ENCODE measurements at regions not wholly inside any gene's neighbourhood (a gene's known extent, or its start where the extent isn't known, plus 50 kb on each side); places are given as distances from the start of the nearest gene placed in this dataset.

DNA sequence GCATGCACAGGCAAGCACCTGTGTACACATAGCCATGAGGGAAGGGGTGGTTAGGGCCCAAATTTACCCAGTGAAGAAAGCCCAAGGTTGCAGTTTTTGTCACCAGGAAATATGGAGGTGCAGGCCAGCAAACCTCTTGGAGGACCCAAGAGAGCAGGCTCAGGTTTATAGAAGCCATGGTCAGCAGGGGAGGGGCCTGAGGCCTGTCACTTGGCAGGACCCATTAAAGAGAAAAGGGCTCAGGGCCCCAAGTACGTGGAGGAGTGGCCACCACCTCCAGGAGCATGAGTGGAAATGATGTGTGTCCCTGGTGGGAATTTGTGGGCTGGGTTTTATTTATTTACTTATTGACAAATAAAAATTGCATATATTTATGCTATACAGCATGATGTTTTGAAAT is 192.9 kb downstream of the HAUS1 start:
- DNase-seq, result no peak

DNA sequence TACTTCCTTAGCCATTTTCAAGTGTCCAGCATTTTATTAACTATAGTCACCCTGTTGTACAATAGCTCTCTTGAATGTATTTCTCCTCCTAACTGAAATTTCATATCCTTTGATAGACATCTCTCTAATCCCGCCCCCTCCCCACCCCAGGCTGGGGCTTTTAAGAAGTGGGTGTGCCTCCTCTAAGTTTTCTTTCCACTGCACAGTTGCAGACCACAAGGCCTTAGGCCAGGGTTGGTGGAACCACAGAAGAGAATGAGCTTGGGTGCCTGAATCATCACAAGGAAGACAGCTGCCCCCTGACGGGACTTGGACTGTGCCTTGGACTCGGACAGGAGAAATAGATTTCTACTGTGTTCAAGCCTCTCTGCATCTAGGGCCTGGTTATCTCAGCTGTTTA is 193.4 kb downstream of the HAUS1 start:
- DNase-seq, result no peak

DNA sequence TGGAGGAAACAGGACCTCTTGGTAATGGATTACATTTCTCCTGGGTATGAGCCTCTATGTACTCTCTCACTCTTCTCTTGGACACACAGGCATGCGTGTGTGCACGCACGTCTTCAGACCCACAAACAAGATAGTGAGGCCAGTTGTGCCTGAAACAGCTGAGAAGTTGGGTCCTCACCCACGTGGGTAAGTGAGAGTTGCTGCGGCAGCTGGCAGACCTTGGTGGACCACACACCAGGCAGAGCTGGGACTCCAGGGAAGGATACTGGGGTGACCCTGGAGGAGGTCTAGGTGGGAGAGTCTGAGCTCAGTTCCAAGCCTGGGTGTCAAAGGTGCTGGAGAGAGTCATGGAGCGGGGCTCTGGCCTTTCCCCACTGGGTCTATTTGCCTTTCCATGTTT is 194.3 kb downstream of the HAUS1 start:
- DNase-seq, result no peak

DNA sequence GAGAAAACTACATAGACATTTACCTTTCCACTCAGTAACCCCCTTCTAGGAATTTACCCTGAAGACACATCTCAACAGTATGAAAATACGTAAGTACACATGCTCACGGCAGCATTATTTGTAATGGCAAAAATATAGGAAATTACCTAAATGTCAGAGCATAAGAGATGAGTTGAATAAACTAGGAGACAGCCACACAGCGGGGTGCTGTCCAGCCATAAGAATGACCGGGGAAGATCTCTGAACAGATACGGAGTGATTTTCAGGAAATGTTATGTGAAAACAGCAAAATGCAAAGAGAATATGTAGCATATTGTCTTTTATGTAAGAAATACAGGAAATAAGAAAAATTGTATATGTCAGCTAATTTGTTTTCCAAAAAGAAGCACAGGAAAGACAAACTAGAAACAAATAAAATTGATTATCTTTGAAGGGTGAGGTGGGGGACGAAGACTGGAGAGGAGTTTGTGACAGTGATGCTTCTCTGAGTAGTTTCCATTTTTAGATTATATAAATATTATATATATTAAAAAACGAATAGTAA is 195.4 kb downstream of the HAUS1 start:
- no peak for DNase-seq

DNA sequence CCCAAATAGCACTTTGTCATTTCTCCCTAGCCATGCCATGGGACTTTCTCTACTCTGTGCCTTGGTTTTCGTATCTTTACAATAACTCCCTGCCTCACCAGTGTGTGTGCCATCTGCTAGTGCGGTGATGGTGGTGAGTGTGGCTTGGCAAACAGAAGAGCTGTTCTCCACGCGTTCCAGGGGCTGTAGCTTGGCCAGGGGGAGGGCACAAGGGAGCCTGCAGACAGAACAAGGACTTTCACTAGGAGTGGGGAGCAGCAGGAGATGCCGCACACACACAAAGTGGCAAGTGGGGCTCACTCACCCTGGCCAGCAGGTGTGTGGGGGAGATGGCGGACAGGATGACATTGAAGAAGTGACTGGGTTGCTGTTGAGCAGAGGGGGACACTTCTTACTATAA is 196.9 kb downstream of the HAUS1 start:
- no peak for DNase-seq

DNA sequence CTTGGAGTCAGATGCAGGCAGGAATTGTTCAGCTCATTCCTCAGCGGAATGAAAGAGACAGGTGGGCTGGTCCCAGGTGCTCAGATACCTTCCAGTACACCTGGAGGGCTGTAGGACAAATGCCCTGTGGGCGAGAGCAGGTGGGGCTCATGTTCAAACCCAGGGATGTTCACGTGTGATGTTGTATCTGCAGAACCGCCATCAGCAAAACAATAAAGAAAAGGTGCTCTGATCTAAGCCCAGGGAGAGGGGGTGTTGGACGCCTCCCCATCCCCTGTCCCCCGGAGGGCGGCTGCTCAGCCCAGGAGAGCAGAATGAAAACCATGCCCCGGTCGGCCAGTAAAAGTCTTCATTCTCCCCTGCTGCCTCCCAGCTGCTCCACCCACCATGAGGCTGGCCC is 197.4 kb downstream of the HAUS1 start:
- DNase-seq, result no peak

DNA sequence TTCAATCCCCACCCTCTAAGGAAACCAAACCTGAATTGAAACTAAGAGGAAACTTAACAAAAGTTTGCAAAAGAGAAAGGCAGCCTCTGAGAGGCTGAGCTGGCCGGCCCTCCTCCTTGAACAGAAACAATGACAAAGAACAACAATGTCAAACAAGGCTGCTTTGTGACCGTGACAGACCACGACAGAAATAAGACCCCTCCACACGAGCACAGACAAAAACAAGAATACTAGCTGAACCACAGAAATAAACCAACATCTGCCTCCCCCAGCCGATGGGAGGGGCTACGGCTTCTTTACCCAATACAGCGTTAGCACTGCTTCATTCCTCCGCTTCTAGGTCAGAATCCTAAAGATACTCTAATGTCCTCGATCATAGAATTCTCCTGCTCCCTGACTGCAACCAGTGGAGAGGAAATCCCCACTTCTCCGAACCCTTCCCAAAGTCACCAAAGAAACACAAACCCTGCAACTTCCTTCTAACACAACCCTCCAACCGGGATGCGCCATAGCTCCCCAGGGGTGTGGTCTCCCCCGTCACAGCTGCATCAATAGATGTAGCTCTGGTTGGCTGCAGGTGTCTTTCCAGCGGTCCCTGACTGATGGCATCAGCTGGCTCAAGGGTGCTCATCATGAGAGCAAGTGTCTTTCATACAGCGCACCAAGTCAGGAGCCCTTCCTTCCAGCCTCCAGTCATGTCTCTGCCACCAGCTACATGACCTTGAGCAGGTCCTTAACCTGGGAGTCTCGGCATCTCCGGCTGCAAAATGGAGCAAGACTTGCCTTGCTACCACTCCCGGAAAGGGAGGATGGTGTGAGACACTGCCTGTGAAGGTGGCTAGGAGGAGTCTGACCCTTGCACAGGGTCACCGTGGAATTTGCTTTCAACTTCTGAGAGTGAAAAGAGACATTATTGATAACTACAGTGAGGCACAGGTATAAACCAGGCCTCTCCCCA is 198.6 kb downstream of the HAUS1 start:
- no peak for DNase-seq

DNA sequence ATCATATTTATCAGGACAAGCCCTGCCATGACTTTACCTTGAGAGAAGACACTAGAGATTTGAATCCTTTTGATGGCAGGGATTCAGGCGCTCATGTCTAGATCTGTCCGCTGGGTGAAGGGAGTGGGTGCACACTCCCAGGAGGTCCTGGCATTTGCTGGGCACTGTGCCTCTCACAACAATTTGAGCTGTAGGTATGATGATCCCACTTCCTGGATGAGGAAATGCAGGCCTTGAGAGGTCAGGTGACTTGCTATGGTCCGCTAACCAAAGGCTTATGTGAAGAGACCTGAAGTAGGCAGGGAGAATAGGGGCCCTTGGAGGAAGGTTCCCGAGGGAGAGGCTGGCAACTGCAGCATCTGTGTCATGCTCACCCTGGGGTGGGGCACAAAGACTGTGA is 206.1 kb downstream of the HAUS1 start:
- no peak for DNase-seq

DNA sequence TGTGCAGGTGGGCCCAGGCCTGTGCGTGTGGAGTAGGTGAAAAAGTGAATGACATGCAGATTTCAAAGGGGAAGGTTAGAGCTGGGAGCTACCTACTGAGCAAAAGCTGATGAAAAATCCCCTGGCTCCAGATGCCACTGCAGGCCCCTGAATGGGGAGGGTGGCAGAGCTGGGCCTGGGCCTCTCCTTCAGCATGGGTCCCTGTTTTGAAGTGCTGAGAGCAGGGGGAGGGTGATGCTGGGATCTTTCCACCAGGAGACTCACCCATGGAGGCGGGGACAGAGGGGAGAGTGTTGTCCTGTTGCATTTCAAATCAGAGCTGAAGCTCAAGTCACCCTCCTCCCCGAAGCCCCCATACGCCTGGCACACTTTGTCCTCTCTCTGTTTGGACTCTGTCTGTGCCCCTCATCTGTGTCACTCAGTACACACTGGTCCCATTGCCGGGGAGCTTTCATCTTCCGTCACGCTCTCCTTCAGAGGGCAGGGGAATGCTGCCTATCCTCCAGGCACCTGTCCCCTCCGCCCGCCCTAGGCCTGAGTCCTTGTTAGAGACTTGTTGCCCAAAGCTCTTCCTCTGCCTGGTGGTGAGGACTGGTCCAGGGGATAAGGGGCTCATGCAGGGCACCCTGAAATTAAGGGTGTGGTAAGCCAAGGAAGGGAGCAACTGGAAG is 206.6 kb downstream of the HAUS1 start:
- DNase-seq, result no peak

DNA sequence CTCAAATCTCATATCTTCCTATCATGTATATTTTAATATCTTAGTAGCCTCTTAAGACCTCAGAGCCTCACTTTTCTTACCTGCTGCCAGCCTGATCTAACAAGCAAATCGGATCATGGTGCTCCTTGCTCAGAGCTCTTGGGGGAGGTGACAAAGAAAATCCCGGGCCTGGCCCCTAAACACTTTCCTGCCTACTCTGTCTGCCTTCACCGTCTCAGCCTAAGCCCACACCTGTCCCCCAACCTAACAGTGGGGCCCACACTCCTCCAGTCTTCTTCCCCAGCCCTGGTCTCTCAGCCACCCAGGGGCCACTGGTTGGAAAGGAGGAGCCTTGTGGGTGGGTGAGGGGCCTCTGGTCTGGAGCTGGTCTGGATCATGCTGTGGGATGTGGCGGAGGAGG is 207.3 kb downstream of the HAUS1 start:
- no peak for DNase-seq

DNA sequence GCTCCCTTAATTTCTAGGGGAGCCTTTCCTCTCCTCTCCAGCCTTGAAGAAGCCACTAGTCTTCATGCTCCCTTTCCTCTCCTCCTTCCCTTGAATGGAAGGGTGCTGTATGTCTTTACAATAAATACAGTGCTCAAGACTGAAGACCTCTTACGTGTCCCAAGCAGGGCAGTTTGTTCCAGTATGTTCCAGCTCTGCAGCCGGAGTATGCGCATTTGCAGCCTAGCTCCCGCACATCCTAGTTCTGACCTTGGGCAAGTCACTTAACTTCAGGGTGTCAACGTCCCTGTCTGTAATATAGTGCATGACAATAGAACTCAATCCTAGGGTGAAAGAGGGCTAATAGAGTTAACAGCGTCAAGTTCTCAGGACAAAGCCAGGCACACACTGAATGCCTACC is 208.0 kb downstream of the HAUS1 start:
- DNase-seq, result no peak

DNA sequence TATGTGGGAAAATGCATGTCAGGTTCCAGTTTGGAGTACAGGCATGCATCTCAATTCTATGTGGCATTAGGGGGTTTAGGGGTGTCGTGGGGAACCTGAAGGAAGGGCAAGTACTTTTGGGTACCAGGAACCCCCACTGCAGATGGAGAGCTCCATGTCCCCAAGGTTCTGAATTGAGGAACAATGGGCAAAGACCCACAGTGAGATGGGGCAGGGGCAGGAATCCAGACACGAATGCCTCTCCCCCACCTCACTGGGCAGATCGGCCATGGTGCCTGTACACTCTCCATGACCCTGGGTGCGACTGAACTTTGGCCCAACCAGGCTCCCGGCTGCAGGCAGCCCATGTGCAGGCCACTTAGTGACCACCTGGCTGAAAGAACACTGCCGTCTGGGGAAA is 209.3 kb downstream of the HAUS1 start:
- DNase-seq, result no peak

DNA sequence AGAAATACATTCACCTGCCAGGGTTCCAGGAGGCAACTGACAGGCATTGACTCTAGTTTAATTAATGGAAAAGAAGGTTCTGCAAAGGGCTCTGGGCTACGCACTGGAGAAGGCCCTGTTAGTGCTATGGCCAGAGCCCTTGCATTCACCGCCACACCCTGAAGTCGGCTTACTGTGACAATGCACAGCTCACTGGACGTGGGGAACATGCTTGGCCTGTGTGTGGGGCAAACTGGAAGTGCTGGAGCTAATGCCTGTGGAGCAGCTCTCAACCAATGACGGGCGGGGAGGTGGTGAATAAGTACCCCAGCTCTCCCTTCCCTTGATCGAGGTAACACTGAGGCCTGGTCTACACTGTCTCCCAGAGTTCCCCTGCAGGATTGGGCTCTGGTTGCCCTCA is 209.8 kb downstream of the HAUS1 start:
- no peak for DNase-seq

DNA sequence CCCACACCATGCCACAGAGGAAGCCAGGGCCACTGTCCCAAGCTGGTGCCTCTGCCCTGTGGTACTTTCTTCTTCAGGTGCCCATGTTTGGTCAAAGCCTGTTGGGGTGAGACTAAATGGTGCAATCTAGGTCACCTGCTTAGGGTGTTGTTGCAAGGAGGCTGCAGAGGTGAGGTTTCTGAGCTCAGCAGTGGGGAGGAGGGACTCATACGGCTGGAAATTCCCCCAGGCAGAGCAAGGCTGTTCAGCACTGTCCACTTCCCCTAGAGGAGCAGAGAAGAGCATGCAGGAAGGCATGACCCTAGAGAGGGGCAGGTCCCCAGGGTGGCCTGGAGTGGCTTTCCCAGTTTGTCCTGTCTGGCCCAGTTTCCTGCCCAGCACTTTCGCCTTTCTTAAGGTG is 211.0 kb downstream of the HAUS1 start:
- no peak for DNase-seq

DNA sequence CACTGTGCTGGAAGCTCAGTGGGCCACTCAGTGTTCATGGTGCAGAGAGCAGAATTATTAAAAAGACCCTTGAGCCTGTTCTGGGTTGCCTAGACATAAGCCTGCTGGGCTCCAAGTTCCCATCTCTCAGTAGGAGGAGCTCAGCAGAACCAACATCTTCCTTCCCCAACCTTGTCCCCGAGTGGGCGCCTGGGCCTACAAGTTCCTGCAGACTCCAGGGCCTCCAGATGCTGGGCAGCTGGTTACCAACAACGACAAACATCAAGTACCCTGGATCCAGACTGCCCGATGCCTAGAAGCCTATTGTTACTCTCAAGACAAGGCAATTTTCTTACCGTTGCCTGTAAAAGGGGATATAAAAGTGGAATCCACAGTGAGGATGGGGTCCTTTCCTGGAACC is 214.2 kb downstream of the HAUS1 start:
- DNase-seq, result no peak

DNA sequence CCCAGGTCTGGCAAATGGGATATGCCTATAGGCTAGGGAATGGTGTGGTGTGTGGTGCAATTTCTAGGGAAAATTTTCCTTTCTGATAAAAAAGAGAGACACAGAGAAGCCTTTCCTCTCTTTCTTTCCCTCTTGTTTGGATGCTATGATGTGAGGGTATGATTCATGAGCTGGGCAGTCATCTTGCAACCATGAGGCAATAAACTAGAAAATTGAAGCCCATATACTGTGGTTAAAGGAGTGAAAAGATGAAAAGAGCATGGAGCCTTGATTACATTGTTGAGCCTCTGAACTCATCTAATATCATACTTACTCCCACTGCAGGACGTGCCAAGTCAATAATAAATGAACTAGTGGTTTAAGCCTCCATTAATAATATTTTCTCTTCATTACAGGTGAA is 215.6 kb downstream of the HAUS1 start:
- no peak for DNase-seq

DNA sequence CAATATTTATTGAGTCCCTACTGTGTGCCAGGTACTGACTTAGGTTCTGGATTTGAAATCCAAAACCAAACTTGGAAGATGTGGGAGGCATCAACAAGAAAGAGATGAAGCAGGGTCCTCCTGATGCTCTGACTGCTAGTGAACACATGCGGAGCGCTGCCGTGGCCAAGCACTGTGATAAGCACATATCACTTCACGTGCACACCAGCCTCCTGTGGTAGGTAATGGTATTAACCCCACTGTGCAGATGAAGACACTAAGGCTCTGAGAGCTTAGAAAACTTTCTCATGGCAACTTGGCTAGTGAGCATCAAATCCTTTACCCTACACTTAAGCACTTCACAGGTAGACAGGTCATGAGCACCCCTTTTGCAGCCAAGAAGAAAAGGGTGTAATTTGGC is 216.1 kb downstream of the HAUS1 start:
- no peak for DNase-seq

DNA sequence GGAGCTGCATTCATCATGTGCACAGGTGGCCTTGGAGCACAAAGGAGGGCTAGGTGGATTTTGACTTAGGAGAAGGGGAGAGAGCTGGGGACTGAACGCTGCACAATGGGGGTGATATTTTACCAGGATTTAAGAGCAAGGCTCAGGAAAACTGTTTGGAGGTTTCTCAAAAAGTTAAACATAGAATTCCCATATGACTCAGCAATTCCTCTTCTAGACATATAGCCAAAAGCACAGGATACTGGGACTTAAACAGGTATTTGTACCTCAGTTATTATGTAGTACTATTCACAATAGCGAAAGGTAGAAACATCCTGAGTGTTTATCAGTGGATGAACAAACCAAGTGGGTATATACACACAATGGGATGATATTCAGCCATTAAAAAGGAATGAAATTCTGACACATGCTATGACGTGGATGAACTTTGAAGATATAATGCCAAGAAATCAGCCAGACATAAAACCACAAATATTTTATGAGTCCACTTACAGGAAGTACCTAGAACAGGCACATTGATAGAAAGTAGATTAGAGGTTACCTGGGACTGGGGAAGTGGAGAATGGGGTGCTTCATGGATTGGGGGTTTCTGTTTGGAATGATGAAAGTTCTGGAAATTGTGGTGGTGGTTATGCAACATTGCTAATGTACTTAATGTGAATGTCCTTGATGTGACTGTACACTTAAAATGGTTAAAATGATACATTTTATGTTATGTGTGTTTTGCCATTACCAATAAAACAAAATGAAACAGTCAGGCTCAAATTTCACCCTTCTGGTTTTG is 216.9 kb downstream of the HAUS1 start:
- DNase-seq, result no peak

DNA sequence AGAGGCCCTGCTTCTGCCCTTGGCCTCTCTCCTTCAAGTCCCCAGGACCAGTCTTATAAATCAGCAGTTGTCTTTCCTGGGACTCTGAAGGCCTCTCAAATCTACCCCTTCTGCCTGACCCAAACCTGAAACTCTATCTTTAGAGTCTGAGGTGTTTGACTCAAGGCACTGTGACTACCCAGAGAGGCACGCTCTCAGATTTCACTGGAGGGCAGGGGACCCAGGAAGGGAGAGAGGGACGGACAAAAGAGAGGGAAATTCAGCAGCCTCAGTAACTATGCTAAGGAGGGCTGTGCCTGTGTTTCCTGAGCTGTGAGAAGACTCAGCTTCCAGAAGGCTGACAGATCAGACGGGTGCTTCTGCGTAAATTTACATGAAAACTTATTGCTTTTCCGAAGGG is 217.8 kb downstream of the HAUS1 start:
- DNase-seq, result no peak

DNA sequence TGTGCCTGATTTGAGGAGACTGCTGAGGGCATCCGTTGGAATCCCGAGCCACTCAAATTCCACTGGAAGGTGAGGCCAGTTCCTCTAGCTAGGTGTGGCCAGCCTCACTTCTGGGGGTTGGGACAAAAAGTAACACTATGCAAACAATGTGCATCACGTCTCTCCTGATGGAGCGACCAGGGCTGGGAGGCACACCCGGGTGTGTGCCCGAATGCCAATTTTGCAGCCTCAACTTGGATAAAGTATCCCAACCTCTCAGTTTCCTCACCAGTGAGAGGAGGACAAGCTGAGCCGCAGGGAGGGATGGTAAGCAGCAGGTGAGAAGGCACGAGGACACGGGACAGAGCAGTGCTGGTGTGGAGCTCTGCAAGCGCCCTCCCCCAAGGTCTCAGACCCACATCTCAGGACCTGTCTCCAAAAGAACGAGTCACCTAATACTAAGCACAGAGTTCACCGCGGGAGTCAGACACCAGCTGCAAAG is 218.3 kb downstream of the HAUS1 start:
- DNase-seq, result no peak

DNA sequence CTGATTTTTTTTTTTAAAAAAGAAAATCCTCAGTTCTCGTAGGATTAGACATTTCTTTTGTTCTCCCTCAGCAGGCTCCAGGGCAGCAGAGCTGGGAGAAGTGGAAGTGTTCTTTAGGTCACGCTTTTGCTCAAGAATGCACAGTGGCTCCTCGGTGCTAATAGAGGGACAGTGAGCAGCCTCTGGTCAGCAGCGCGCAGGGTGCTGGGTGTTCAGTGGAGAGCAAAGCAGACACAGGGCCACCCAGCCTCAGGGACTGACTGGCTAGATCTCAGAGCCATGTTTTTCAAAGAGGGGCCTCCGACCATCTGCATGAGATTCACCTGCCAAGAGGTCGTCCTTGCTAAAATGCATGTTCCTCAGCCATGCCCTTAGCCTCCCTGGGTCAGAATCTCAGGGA is 218.8 kb downstream of the HAUS1 start:
- no peak for DNase-seq

DNA sequence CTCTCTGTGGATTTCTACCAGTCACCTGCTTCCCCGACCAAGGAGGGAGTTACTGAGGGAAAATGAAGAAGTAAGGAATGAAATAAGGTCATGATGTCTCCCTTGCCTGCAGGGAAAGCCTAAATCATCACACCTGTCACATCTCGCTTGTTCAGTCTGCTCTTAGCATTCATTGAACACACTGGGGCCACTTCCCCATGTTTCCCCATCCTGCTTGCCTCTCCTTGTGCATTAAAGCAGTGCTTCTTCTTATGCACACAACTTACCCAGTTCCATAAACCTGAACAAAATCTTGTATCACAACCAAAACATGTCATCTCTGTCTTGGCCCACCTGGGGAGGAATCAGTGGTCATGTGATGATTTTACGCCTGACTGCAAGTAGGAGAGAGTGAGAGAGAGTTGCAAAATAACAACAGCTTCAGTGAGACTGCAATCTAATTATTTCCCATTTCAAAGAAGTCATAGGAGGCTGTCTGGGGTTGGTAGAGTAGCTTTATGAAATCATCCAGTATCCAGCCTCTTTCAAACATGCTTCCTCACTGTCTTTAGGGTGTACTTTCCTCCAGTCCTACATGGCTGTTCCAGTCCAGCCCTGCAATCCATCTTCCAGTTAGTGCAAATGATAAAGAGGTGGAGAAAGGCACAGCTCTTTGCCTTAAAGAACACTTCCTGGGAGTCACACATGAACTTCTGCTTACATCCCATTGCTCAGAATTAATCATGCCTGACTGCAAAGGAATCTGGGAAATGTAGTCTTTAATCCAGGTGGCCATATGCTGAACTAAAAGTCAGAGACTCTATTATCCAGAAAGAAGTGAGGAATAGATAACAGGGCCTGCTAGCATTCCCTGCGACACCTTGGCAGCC is 220.1 kb downstream of the HAUS1 start:
- DNase-seq, result no peak

Measured in stimulated activated CD4-positive, alpha-beta T cell treated with anti-CD3 and anti-CD28 coated beads, Interleukin-1b, Interleukin-23, amount 100 ng/mL, for 48 hours (primary cell).